HepG2 (cell line): ENCODE measurements at regions not wholly inside any gene's neighbourhood (a gene's known extent, or its start where the extent isn't known, plus 50 kb on each side); places are given as distances from the start of the nearest gene placed in this dataset.

Experiments
- ATAC-seq: fragments of 200-7000 bp; cut with Tn5 transposase; 3 replicates; pipeline ENCODE4 v1.9.1; 2020; ENCODE audit warnings: mild to moderate bottlenecking, moderate library complexity
- BruUV-seq: library from RNA; stranded (reverse); fragments of 400-500 nt; replicated peaks from 2 replicates; lab custom pipeline; 2021; lab: Mats Ljungman, UMichigan
- CTCF ChIA-PET: fragments of 300-600 bp; formaldehyde crosslinking; extraction: SDS; loops from one replicate; lab custom pipeline; 2021; ENCODE audit warnings: low total read pairs, inconsistent platforms, low intra/inter-chr PET ratio; lab: Yijun Ruan, JAX
- POLR2A ChIA-PET: fragments of 350-600 bp; sonication (Branson Sonifier 250); formaldehyde crosslinking; loops from one replicate; lab custom pipeline; 2020; ENCODE audit warnings: antibody characterized with exemption, inconsistent platforms; lab: Yijun Ruan, JAX
- DNase-seq: peaks from one replicate; pipeline ENCODE4 v3.0.0-alpha.2; 2015; ENCODE audit warnings: low spot score
- FAIRE-seq: peaks from 3 replicates; lab custom pipeline; 2011; peaks lifted over from hg19 to GRCh38; lab: Jason Lieb, UNC
- H2AFZ ChIP-seq: one replicate; pipeline ENCODE4 v1.6.1; 2011; ENCODE audit warnings: low read length, inconsistent platforms
- H3K27ac ChIP-seq: fragments of 300-600 bp; 3 replicates; pipeline ENCODE4 v1.8.0; 2011; ENCODE audit warnings: mixed run types, mild to moderate bottlenecking, mixed read lengths, low read length, inconsistent platforms; ENCODE audit not compliant: insufficient read depth; ENCODE audit errors: extremely low read length
- H3K27me3 ChIP-seq, 2 experiments: fragments of 200-600 bp in 1 of 2; 2 replicates in 1 of 2; 3 replicates in 1 of 2; pipeline versions ENCODE4 v1.6.0 to v1.8.0; 2011; ENCODE audit warnings: low read length in 2 of 2, mild to moderate bottlenecking in 2 of 2, moderate library complexity in 2 of 2, inconsistent platforms in 1 of 2; ENCODE audit not compliant: insufficient read depth in 2 of 2, control insufficient read depth in 1 of 2
- H3K36me3 ChIP-seq, 2 experiments: fragments of 200-600 bp in 1 of 2; replicated peaks in 1 of 2; 2 replicates in 1 of 2; 3 replicates in 1 of 2; pipeline versions ENCODE4 v1.5.1 to v1.8.0; 2011; ENCODE audit warnings: low read length in 2 of 2, inconsistent platforms in 1 of 2; ENCODE audit not compliant: insufficient read depth in 2 of 2, control insufficient read depth in 1 of 2
- H3K4me1 ChIP-seq: 2 replicates; pipeline ENCODE4 v1.5.1; 2012; ENCODE audit warnings: low read length, inconsistent platforms; ENCODE audit not compliant: insufficient read depth
- H3K4me2 ChIP-seq: 2 replicates; pipeline ENCODE4 v1.6.0; 2011; ENCODE audit warnings: low read depth, low read length, inconsistent platforms
- H3K4me3 ChIP-seq, 3 experiments: fragments of 200-600 bp in 1 of 3; sonication (generic), shearing (Covaris generic) in 1 of 3; replicated peaks in 1 of 3; 2 replicates each; pipeline ENCODE4 v1.5.1; 2011 to 2016; ENCODE audit warnings: low read length in 3 of 3, inconsistent platforms in 2 of 3, low read depth in 2 of 3, mild to moderate bottlenecking in 2 of 3, control low read depth in 1 of 3, mixed read lengths in 1 of 3; ENCODE audit not compliant: insufficient read depth in 1 of 3
- H3K79me2 ChIP-seq: one replicate; pipeline ENCODE4 v1.6.1; 2011; ENCODE audit warnings: low read length, inconsistent platforms; ENCODE audit not compliant: insufficient read depth
- H3K9ac ChIP-seq: 2 replicates; pipeline ENCODE4 v1.6.0; 2011; ENCODE audit warnings: mild to moderate bottlenecking, low read depth, low read length, inconsistent platforms; ENCODE audit not compliant: insufficient read depth
- H3K9me3 ChIP-seq: 2 replicates; pipeline ENCODE4 v1.5.1; 2012; ENCODE audit warnings: mild to moderate bottlenecking, low read length
- H4K20me1 ChIP-seq: 2 replicates; pipeline ENCODE4 v1.6.0; 2011; ENCODE audit warnings: inconsistent platforms, mild to moderate bottlenecking, low read length, moderate library complexity; ENCODE audit not compliant: insufficient read depth
- AGO2 ChIP-seq: fragments of 200-400 bp; formaldehyde crosslinking; optimal IDR thresholded peaks from 2 replicates; pipeline ENCODE3; 2017; ENCODE audit warnings: mild to moderate bottlenecking, low read depth, low read length, moderate library complexity
- BHLHE40 ChIP-seq: IDR thresholded peaks from 2 replicates; pipeline ENCODE4 v1.6.1; 2011; ENCODE audit warnings: low read length, improper control_type of control experiment
- CREB1 ChIP-seq, 2 experiments: fragments of 450-650 bp in 1 of 2; IDR thresholded peaks; 2 replicates each; pipeline ENCODE4 v1.6.1; 2016 to 2017; ENCODE audit warnings: control low read depth in 1 of 2, mild to moderate bottlenecking in 1 of 2, missing compliant biosample characterization in 1 of 2, missing genetic modification characterization in 1 of 2
- DNMT3B ChIP-seq: conservative IDR thresholded peaks from 2 replicates; pipeline ENCODE4 v1.6.1; 2016; ENCODE audit warnings: missing biosample characterization, control low read depth
- ESRRA ChIP-seq: sonication (generic); formaldehyde crosslinking; IDR thresholded peaks from 2 replicates; pipeline ENCODE4 v1.5.1; 2020; ENCODE audit warnings: mild to moderate bottlenecking, low read depth, missing genetic modification reagents
- FOXK1 ChIP-seq: sonication (generic); formaldehyde crosslinking; IDR thresholded peaks from 2 replicates; pipeline ENCODE4 v1.4.0; 2020; ENCODE audit warnings: low read depth, missing genetic modification reagents, borderline replicate concordance
- FOXP1 ChIP-seq, 2 experiments: fragments of 450-650 bp in 1 of 2; IDR thresholded peaks; 2 replicates each; pipeline ENCODE4 v1.6.1; 2017 to 2018; ENCODE audit warnings: antibody characterized with exemption in 1 of 2
- HDAC1 ChIP-seq: sonication (generic); formaldehyde crosslinking; IDR thresholded peaks from 2 replicates; pipeline ENCODE4 v1.5.1; 2020; ENCODE audit warnings: mild to moderate bottlenecking, missing genetic modification reagents
- MATR3 ChIP-seq: sonication (generic); formaldehyde crosslinking; IDR thresholded peaks from 2 replicates; pipeline ENCODE4 v1.4.0; 2020; ENCODE audit warnings: missing genetic modification reagents
- NR2C2 ChIP-seq: sonication (generic); formaldehyde crosslinking; IDR thresholded peaks from 2 replicates; pipeline ENCODE4 v1.4.0; 2020; ENCODE audit warnings: missing genetic modification reagents, mild to moderate bottlenecking, moderate library complexity, borderline replicate concordance
- NR2F2 ChIP-seq: IDR thresholded peaks from 2 replicates; pipeline ENCODE4 v1.6.1; 2012; ENCODE audit warnings: low read depth, inconsistent platforms, borderline replicate concordance
- SMAD3 ChIP-seq: sonication (generic); formaldehyde crosslinking; IDR thresholded peaks from 2 replicates; pipeline ENCODE4 v1.4.0; 2020; ENCODE audit warnings: missing genetic modification reagents
- ZBTB7B ChIP-seq: sonication (generic); formaldehyde crosslinking; IDR thresholded peaks from 2 replicates; pipeline ENCODE4 v1.4.0; 2020; ENCODE audit warnings: missing genetic modification reagents
- ZKSCAN8 ChIP-seq: IDR thresholded peaks from 2 replicates; pipeline ENCODE4 v1.6.1; 2016; ENCODE audit warnings: borderline replicate concordance, missing genetic modification reagents, missing compliant biosample characterization
- ZNF12 ChIP-seq: sonication (generic); formaldehyde crosslinking; IDR thresholded peaks from 2 replicates; pipeline ENCODE4 v1.5.0; 2020; ENCODE audit warnings: missing genetic modification reagents
- ZNF383 ChIP-seq: sonication (generic); formaldehyde crosslinking; IDR thresholded peaks from 2 replicates; pipeline ENCODE4 v1.4.0; 2020; ENCODE audit warnings: missing genetic modification reagents, mild to moderate bottlenecking, borderline replicate concordance
- ZNF446 ChIP-seq: sonication (generic); formaldehyde crosslinking; IDR thresholded peaks from 2 replicates; pipeline ENCODE4 v1.5.0; 2020; ENCODE audit warnings: mild to moderate bottlenecking, missing genetic modification reagents
- ZNF598 ChIP-seq: sonication (generic); formaldehyde crosslinking; IDR thresholded peaks from 2 replicates; pipeline ENCODE4 v1.5.1; 2020; ENCODE audit warnings: mild to moderate bottlenecking, missing genetic modification reagents, borderline replicate concordance
- WGBS: methylation state at CpG from one replicate; pipeline ENCODE4 v1.1.6; 2017; ENCODE audit warnings: low lambda C conversion rate; 5-methylcytosine and 5-hydroxymethylcytosine counted together
- in situ Hi-C: cut with HindIII; loops from 2 replicates; pipeline ENCODE4 v1.10.0; 2017; ENCODE audit warnings: low pct_unique_long_range_greater_than_20kb; ENCODE audit not compliant: extremely low pct_ligation_motif_present
- intact Hi-C: fragments of 100-400 bp; cut with micrococcal nuclease; formaldehyde crosslinking; loops from one replicate; pipeline ENCODE4 v1.10.0; 2022; ENCODE audit not compliant: unreplicated experiment
- TF ChIP-seq, protein P1 (sequence below): sonication (generic); formaldehyde crosslinking; conservative IDR thresholded peaks from 2 replicates; pipeline ENCODE4 v1.8.0; 2022; ENCODE audit warnings: missing genetic modification reagents
- TF ChIP-seq, protein P2 (sequence below): sonication (generic); formaldehyde crosslinking; IDR thresholded peaks from 2 replicates; pipeline ENCODE4 v1.5.0; 2020; ENCODE audit warnings: missing genetic modification reagents

DNA sequence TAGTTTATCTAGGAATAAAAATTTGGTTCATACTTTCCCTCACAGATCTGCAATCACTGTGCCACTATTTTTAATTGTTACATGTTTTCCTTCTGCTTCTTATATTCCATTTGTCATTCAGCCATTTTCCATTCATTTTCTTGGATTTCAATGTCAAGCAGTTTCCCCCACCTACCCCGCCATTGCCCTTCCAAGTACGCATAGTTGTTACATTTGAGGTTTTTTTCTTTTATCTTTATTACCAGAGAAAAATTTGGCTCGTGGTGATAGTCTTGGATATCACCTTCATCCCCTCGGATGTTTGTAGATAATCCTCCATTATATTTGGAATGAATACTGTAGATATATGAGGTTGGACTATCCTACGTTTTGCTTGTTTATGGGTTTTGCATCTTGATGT lies 159.7 kb downstream of the CRPPA start:
- no peak for FAIRE-seq

More for the DNA sequence above, 159.7 kb downstream of the CRPPA start:
- Histone ChIP-seq H3K9me3 (no peaks in the 10 kb centered on the region), H3K27me3 (no peaks in the 10 kb centered on the region), H2AFZ (no peak overlapping the region), H3K4me2 (no peak overlapping the region), H3K9ac (no peak overlapping the region), H3K27ac (no peak overlapping the region), H4K20me1 (no peaks in the 10 kb centered on the region), H3K4me1 (no peaks in the 10 kb centered on the region), H3K79me2 (no peaks in the 10 kb centered on the region), H3K36me3 (no peaks in the 10 kb centered on the region), H3K4me3 (no peak overlapping the region)
- in situ Hi-C loops, result no loop called here
- BruUV-seq, result no TSS peak
- ATAC-seq (no peak), DNase-seq (no peak)
- TF ChIP-seq ZNF12 (CRISPR knock-in tag) (no peak), ESRRA (CRISPR knock-in tag) (no peak), NR2F2 (no peak), NR2C2 (CRISPR knock-in tag) (no peak), MATR3 (no peak), AGO2 (no peak), ZNF383 (CRISPR knock-in tag) (no peak), CREB1 (IDR thresholded peaks at IDR 0.05) (no peak), CREB1 (CRISPR knock-in tag; IDR thresholded peaks at IDR 0.05) (no peak), ZNF446 (CRISPR knock-in tag) (no peak), ZKSCAN8 (CRISPR knock-in tag) (no peak), ZNF598 (no peak), DNMT3B (no peak), FOXP1 (IDR thresholded peaks at IDR 0.05) (no peak), FOXP1 (CRISPR knock-in tag; IDR thresholded peaks at IDR 0.05) (no peak), FOXK1 (no peak), HDAC1 (CRISPR knock-in tag) (no peak), BHLHE40 (no peak), ZBTB7B (CRISPR knock-in tag) (no peak), SMAD3 (CRISPR knock-in tag) (no peak)
- TF ChIP-seq, protein P1, sequence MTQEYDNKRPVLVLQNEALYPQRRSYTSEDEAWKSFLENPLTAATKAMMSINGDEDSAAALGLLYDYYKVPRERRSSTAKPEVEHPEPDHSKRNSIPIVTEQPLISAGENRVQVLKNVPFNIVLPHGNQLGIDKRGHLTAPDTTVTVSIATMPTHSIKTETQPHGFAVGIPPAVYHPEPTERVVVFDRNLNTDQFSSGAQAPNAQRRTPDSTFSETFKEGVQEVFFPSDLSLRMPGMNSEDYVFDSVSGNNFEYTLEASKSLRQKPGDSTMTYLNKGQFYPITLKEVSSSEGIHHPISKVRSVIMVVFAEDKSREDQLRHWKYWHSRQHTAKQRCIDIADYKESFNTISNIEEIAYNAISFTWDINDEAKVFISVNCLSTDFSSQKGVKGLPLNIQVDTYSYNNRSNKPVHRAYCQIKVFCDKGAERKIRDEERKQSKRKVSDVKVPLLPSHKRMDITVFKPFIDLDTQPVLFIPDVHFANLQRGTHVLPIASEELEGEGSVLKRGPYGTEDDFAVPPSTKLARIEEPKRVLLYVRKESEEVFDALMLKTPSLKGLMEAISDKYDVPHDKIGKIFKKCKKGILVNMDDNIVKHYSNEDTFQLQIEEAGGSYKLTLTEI (CRISPR knock-in tag), result no peak
- TF ChIP-seq, protein P2, sequence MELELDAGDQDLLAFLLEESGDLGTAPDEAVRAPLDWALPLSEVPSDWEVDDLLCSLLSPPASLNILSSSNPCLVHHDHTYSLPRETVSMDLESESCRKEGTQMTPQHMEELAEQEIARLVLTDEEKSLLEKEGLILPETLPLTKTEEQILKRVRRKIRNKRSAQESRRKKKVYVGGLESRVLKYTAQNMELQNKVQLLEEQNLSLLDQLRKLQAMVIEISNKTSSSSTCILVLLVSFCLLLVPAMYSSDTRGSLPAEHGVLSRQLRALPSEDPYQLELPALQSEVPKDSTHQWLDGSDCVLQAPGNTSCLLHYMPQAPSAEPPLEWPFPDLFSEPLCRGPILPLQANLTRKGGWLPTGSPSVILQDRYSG (CRISPR knock-in tag), result no peak
- 30% methylated on average over 5 of the region's 5 CpGs for WGBS
- ChIA-PET CTCF (no interaction called here), POLR2A (no interaction called here)
- intact Hi-C loops, result no loop called here
